A673 (cell line): ENCODE measurements at regions not wholly inside any gene's neighbourhood (a gene's known extent, or its start where the extent isn't known, plus 50 kb on each side); places are given as distances from the start of the nearest gene placed in this dataset.

Experiments used
- BruUV-seq: library from RNA; stranded (reverse); fragments of 400-500 nt; replicated peaks from 2 replicates; lab custom pipeline; 2021; lab: Mats Ljungman, UMichigan
- CTCF ChIA-PET: fragments of 300-600 bp; sonication (Branson Sonifier 250); formaldehyde crosslinking; loops from one replicate; lab custom pipeline; 2022; ENCODE audit warnings: antibody characterized with exemption; lab: Charles Lee
- POLR2A ChIA-PET: fragments of 300-600 bp; sonication (Branson Sonifier 250); formaldehyde crosslinking; loops from one replicate; lab custom pipeline; 2022; ENCODE audit warnings: antibody characterized with exemption; ENCODE audit not compliant: low non-redundant PET; lab: Charles Lee
- DNase-seq: peaks from one replicate; pipeline ENCODE4 v3.0.0-alpha.2; 2015; ENCODE audit warnings: low spot score
- H3K27ac ChIP-seq: fragments of 200-600 bp; sonication (generic); 2 replicates; pipeline ENCODE4 v1.5.1; 2016; ENCODE audit warnings: mixed run types, low read depth, mild to moderate bottlenecking, mixed read lengths, antibody characterized with exemption, low read length; ENCODE audit not compliant: poor library complexity, severe bottlenecking
- H3K27me3 ChIP-seq: fragments of 200-600 bp; sonication (generic); replicated peaks from 2 replicates; pipeline ENCODE4 v1.6.1; 2017; ENCODE audit warnings: mixed run types, low read depth, mild to moderate bottlenecking, mixed read lengths, antibody characterized with exemption, low read length; ENCODE audit not compliant: insufficient read depth, poor library complexity
- H3K36me3 ChIP-seq: fragments of 200-600 bp; sonication (generic); 2 replicates; pipeline ENCODE4 v1.6.1; 2016; ENCODE audit warnings: mixed run types, mild to moderate bottlenecking, mixed read lengths, antibody characterized with exemption, low read length; ENCODE audit not compliant: insufficient read depth, poor library complexity, severe bottlenecking
- H3K4me1 ChIP-seq: fragments of 200-600 bp; sonication (generic); 2 replicates; pipeline ENCODE4 v1.6.1; 2017; ENCODE audit warnings: mixed run types, mild to moderate bottlenecking, mixed read lengths, antibody characterized with exemption, low read length; ENCODE audit not compliant: insufficient read depth, poor library complexity, severe bottlenecking
- H3K4me3 ChIP-seq: fragments of 200-600 bp; sonication (generic); 2 replicates; pipeline ENCODE4 v1.5.1; 2016; ENCODE audit warnings: low read depth, mixed run types, mild to moderate bottlenecking, mixed read lengths, low read length; ENCODE audit not compliant: poor library complexity, severe bottlenecking
- H3K9me3 ChIP-seq: fragments of 200-600 bp; sonication (generic); 2 replicates; pipeline ENCODE4 v1.6.1; 2016; ENCODE audit warnings: mixed run types, low read depth, mild to moderate bottlenecking, mixed read lengths, antibody characterized with exemption, low read length; ENCODE audit not compliant: poor library complexity, severe bottlenecking
- CTCF ChIP-seq: fragments of 300-800, 200-600 bp; sonication (generic); conservative IDR thresholded peaks from 2 replicates; pipeline ENCODE4 v1.5.1; 2017; ENCODE audit warnings: low read depth, mild to moderate bottlenecking, antibody characterized with exemption, low read length, moderate library complexity, mixed read lengths
- EZH2 ChIP-seq: fragments of 200-600 bp; sonication (generic); IDR thresholded peaks from 2 replicates; pipeline ENCODE4 v1.6.1; 2017; ENCODE audit warnings: borderline replicate concordance, low read depth, mild to moderate bottlenecking, mixed read lengths, antibody characterized with exemption, low read length; ENCODE audit not compliant: poor library complexity, severe bottlenecking
- intact Hi-C: fragments of 100-400 bp; cut with micrococcal nuclease; formaldehyde crosslinking; loops from one replicate; pipeline ENCODE4 v1.10.0; 2022; ENCODE audit not compliant: unreplicated experiment

- intact Hi-C loops = no loop called here
- DNase-seq = no peak
- CTCF ChIA-PET = no interaction called here
- Histone ChIP-seq H3K27ac (no peak overlapping the region), H3K4me1 (no peaks in the 10 kb centered on the region), H3K27me3 (no peaks in the 10 kb centered on the region), H3K4me3 (no peak overlapping the region), H3K9me3 (no peaks in the 10 kb centered on the region), H3K36me3 (no peaks in the 10 kb centered on the region)
- no peak for TF ChIP-seq CTCF
- TF ChIP-seq EZH2 = no peak
- POLR2A ChIA-PET = no interaction called here
- no TSS peak for BruUV-seq
Measured at GRCh38 chrX:93332329-93332728, 341.0 kb downstream of the NAP1L3 start.

- Histone ChIP-seq H3K4me3 (no peak overlapping the region), H3K27me3 (no peaks in the 10 kb centered on the region), H3K4me1 (no peaks in the 10 kb centered on the region), H3K36me3 (no peaks in the 10 kb centered on the region), H3K27ac (no peak overlapping the region), H3K9me3 (no peaks in the 10 kb centered on the region)
- TF ChIP-seq EZH2 = no peak
- TF ChIP-seq CTCF = no peak
- DNase-seq = no peak
- POLR2A ChIA-PET = no interaction called here
- intact Hi-C loops = no loop called here
- BruUV-seq = no TSS peak
- CTCF ChIA-PET = no interaction called here
Measured at GRCh38 chrX:93322110-93322509, 351.3 kb downstream of the NAP1L3 start.

GRCh38 chrX:93319609-93320008 is 353.8 kb downstream of the NAP1L3 start:
- TF ChIP-seq EZH2 (no peak), CTCF (no peak)
- H3K4me1 ChIP-seq = no peaks in the 10 kb centered on the region
- no peaks in the 10 kb centered on the region for H3K9me3 ChIP-seq
- H3K4me3 ChIP-seq = no peak overlapping the region
- no TSS peak for BruUV-seq
- H3K27me3 ChIP-seq = no peaks in the 10 kb centered on the region
- H3K36me3 ChIP-seq = no peaks in the 10 kb centered on the region
- H3K27ac ChIP-seq = no peak overlapping the region
- intact Hi-C loops = no loop called here
- no peak for DNase-seq
- CTCF ChIA-PET = no interaction called here
- POLR2A ChIA-PET = no interaction called here
